SW 1271 (cell line): ENCODE measurements at regions not wholly inside any gene's neighbourhood (a gene's known extent, or its start where the extent isn't known, plus 50 kb on each side); places are given as distances from the start of the nearest gene placed in this dataset.
"Not testable (repeated sequence)": the region's sequence is repeated elsewhere in the genome, so short reads cannot be mapped to it uniquely, and the experiment has no call there.

ENCODE experiments used
- DNase-seq, 2 experiments: peaks; one replicate each; lab custom pipeline; 2025; lab: John Stamatoyannopoulos, UW

- no peak for DNase-seq
Observed at GRCh38 chr5:62097361-62097760, 208.6 kb upstream of the KIF2A start.

- DNase-seq, result no peak
Observed at GRCh38 chr5:62100201-62100600, 205.8 kb upstream of the KIF2A start.

GRCh38 chr5:62103863-62104262, 202.1 kb upstream of the KIF2A start:
- DNase-seq, result not testable (repeated sequence)

- no peak for DNase-seq
Observed at GRCh38 chr5:62111428-62111827, 194.6 kb upstream of the KIF2A start.

GRCh38 chr5:62112689-62113228, 193.2 kb upstream of the KIF2A start:
- no peak for DNase-seq

- no peak for DNase-seq
Observed at GRCh38 chr5:62115014-62115413, 191.0 kb upstream of the KIF2A start.

- no peak for DNase-seq
Observed at GRCh38 chr5:62124266-62124665, 181.7 kb upstream of the KIF2A start.

GRCh38 chr5:62126090-62126489, 179.9 kb upstream of the KIF2A start:
- DNase-seq, result no peak

GRCh38 chr5:62127098-62127736, 178.8 kb upstream of the KIF2A start:
- DNase-seq, result no peak

GRCh38 chr5:62130107-62130506, 175.9 kb upstream of the KIF2A start:
- DNase-seq, result no peak

- DNase-seq, result no peak
Observed at GRCh38 chr5:62132276-62132675, 173.7 kb upstream of the KIF2A start.

- DNase-seq, result no peak
Observed at GRCh38 chr5:62133426-62133825, 172.6 kb upstream of the KIF2A start.

GRCh38 chr5:62134811-62135210, 171.2 kb upstream of the KIF2A start:
- DNase-seq, result no peak

- DNase-seq, result no peak
Observed at GRCh38 chr5:62137628-62138027, 168.4 kb upstream of the KIF2A start.

GRCh38 chr5:62138607-62139006, 167.4 kb upstream of the KIF2A start:
- no peak for DNase-seq

GRCh38 chr5:62139741-62140140, 166.3 kb upstream of the KIF2A start:
- no peak for DNase-seq

- DNase-seq, result no peak
Observed at GRCh38 chr5:62142351-62142750, 163.7 kb upstream of the KIF2A start.

- DNase-seq, result peak in 1 of 2 experiments; percentile 60
Observed at GRCh38 chr5:62143268-62144229, 162.5 kb upstream of the KIF2A start.

GRCh38 chr5:62144401-62145022, 161.5 kb upstream of the KIF2A start:
- DNase-seq, result no peak

- no peak for DNase-seq
Observed at GRCh38 chr5:62149879-62150278, 156.1 kb upstream of the KIF2A start.

- DNase-seq, result no peak
Observed at GRCh38 chr5:62152394-62153087, 153.5 kb upstream of the KIF2A start.

- no peak for DNase-seq
Observed at GRCh38 chr5:62154758-62155157, 151.2 kb upstream of the KIF2A start.
